Smooth muscle cell (in vitro differentiated cells): ENCODE measurements at regions not wholly inside any gene's neighbourhood (a gene's known extent, or its start where the extent isn't known, plus 50 kb on each side); places are given as distances from the start of the nearest gene placed in this dataset.

Source experiments
- DNase-seq: peaks from one replicate; lab custom pipeline; 2025; ENCODE audit not compliant: unreplicated experiment; lab: John Stamatoyannopoulos, UW
- H2AFZ ChIP-seq: fragments of 200-600 bp; sonication (generic); 2 replicates; pipeline ENCODE4 v1.6.0; 2016; ENCODE audit warnings: antibody characterized with exemption, low read depth, mild to moderate bottlenecking
- H3F3A ChIP-seq: fragments of 200-600 bp; sonication (generic); 2 replicates; pipeline ENCODE4 v1.6.0; 2017; ENCODE audit warnings: antibody characterized with exemption, low read depth
- H3K27ac ChIP-seq: fragments of 200-600 bp; sonication (generic); 2 replicates; pipeline ENCODE4 v1.5.1; 2016; ENCODE audit warnings: low read depth, mild to moderate bottlenecking
- H3K27me3 ChIP-seq: fragments of 200-600 bp; sonication (generic); 2 replicates; pipeline ENCODE4 v1.6.1; 2016; ENCODE audit warnings: low read depth, mild to moderate bottlenecking
- H3K36me3 ChIP-seq: fragments of 200-600 bp; sonication (generic); 2 replicates; pipeline ENCODE4 v1.5.1; 2016; ENCODE audit warnings: low read depth
- H3K4me1 ChIP-seq: fragments of 200-600 bp; sonication (generic); 2 replicates; pipeline ENCODE4 v1.5.1; 2016; ENCODE audit warnings: low read depth
- H3K4me2 ChIP-seq: fragments of 200-600 bp; sonication (generic); 2 replicates; pipeline ENCODE4 v1.6.0; 2016; ENCODE audit warnings: mild to moderate bottlenecking
- H3K4me3 ChIP-seq: fragments of 200-600 bp; sonication (generic); 2 replicates; pipeline ENCODE4 v1.5.1; 2016; ENCODE audit warnings: mild to moderate bottlenecking
- H3K79me2 ChIP-seq: fragments of 200-600 bp; sonication (generic); 2 replicates; pipeline ENCODE4 v1.6.0; 2016; ENCODE audit warnings: low read depth, mild to moderate bottlenecking
- H3K9ac ChIP-seq: fragments of 200-600 bp; sonication (generic); 2 replicates; pipeline ENCODE4 v1.6.0; 2016; ENCODE audit warnings: low read depth
- H3K9me3 ChIP-seq: fragments of 200-600 bp; sonication (generic); replicated peaks from 2 replicates; pipeline ENCODE4 v1.5.1; 2016; ENCODE audit warnings: low read depth
- H4K20me1 ChIP-seq: fragments of 200-600 bp; sonication (generic); 2 replicates; pipeline ENCODE4 v1.6.0; 2016; ENCODE audit warnings: low read depth
- WGBS: methylation state at CpG from one replicate; pipeline ENCODE4 v1.1.7; 2016; ENCODE audit warnings: low lambda C conversion rate; 5-methylcytosine and 5-hydroxymethylcytosine counted together
- TF ChIP-seq, protein P1 (sequence below): fragments of 200-600 bp; sonication (generic); IDR thresholded peaks from 2 replicates; pipeline ENCODE4 v1.5.1; 2017; ENCODE audit warnings: borderline replicate concordance, mild to moderate bottlenecking, antibody characterized with exemption; ENCODE audit not compliant: insufficient read depth, poor library complexity, severe bottlenecking

DNA sequence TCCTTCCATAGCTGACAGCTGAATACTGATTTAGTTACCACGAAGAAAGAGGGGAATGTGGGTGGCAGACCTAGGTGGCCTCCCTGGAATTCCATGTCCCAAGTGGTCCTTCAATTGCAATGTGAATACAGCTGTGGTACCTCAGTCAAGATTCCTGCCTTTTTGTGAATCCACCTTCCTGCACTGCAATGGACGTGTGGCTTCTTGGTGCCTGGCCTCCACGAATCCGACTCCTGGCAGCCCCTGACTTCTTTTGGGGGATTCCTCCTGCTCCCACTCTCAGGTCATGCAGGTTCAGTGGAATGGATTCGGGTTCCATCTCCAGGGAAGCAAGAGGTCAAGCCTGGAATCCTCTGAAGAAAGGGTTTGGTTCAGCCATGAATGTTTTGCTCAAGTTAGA, 117.8 kb downstream of the DACT2 start:
- no peak overlapping the region for H3K27ac ChIP-seq
- TF ChIP-seq, protein P1, sequence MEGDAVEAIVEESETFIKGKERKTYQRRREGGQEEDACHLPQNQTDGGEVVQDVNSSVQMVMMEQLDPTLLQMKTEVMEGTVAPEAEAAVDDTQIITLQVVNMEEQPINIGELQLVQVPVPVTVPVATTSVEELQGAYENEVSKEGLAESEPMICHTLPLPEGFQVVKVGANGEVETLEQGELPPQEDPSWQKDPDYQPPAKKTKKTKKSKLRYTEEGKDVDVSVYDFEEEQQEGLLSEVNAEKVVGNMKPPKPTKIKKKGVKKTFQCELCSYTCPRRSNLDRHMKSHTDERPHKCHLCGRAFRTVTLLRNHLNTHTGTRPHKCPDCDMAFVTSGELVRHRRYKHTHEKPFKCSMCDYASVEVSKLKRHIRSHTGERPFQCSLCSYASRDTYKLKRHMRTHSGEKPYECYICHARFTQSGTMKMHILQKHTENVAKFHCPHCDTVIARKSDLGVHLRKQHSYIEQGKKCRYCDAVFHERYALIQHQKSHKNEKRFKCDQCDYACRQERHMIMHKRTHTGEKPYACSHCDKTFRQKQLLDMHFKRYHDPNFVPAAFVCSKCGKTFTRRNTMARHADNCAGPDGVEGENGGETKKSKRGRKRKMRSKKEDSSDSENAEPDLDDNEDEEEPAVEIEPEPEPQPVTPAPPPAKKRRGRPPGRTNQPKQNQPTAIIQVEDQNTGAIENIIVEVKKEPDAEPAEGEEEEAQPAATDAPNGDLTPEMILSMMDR, result no peak
- no peaks in the 10 kb centered on the region for H3K79me2 ChIP-seq
- no peak for DNase-seq
- no peak overlapping the region for H3K4me3 ChIP-seq
- no peaks in the 10 kb centered on the region for H3K36me3 ChIP-seq
- H4K20me1 ChIP-seq, result no peaks in the 10 kb centered on the region
- no peaks in the 10 kb centered on the region for H3K27me3 ChIP-seq
- H3K9me3 ChIP-seq, result no peaks in the 10 kb centered on the region
- no peaks in the 10 kb centered on the region for H3K4me1 ChIP-seq
- no peak overlapping the region for H3K4me2 ChIP-seq
- no peak overlapping the region for H3K9ac ChIP-seq
- WGBS, result 85% methylated on average over 5 of the region's 5 CpGs
- H3F3A ChIP-seq, result no peaks in the 10 kb centered on the region
- no peak overlapping the region for H2AFZ ChIP-seq

DNA sequence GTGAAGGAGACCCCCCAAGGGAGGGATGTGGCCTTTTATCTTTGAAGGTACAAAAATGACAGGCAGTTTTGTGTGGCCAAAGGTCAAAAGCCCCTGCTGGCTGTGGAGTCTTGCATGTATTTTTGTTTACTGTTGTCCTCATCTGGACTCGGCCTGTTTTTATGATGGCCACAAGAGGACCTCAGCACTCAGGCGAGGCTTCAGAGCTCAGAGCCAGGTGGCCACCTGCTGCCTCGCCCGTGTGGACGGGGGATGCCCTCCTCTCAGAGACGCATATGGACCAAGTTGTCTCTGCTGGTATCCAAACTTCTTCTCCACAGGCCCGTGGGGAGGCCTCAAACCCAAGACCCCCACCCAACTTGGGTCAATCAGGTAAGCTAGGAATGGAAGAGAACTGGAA, 118.2 kb downstream of the DACT2 start:
- no peak overlapping the region for H3K4me3 ChIP-seq
- no peaks in the 10 kb centered on the region for H3K4me1 ChIP-seq
- TF ChIP-seq, protein P1, result no peak
- H4K20me1 ChIP-seq, result no peaks in the 10 kb centered on the region
- no peaks in the 10 kb centered on the region for H3K27me3 ChIP-seq
- no peaks in the 10 kb centered on the region for H3K9me3 ChIP-seq
- DNase-seq, result no peak
- no peak overlapping the region for H3K4me2 ChIP-seq
- WGBS, result 50% methylated on average over 7 of the region's 7 CpGs
- H3K27ac ChIP-seq, result no peak overlapping the region
- H3K9ac ChIP-seq, result no peak overlapping the region
- H2AFZ ChIP-seq, result no peak overlapping the region
- H3K36me3 ChIP-seq, result no peaks in the 10 kb centered on the region
- H3K79me2 ChIP-seq, result no peaks in the 10 kb centered on the region
- H3F3A ChIP-seq, result no peaks in the 10 kb centered on the region

DNA sequence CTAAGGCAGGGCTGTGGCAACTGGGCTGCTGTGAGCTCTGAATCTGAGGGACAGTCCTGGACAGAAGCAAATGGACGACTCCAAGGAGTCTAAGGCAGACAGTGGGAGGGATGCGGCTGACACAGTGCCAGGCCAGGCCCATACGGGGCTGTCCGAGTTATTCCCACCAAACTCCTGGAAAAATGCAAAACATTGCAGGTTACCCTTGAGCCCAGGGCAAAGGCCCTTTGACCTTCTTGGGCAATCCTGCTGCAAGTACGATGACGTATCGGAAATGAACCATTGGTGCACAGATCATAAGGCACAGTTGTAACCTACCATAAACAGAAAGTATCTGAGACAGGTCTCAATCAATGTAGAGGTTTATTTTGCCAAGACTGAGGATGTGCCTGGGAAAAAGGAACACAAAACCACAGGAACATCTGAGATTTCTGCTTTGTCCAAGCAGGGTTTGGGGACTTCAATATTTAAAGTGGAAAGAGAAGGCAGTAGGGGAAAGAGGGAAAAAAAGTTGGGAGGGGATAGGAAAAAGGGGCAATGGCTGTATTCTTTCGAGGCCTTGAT, 118.9 kb downstream of the DACT2 start:
- Histone ChIP-seq H3K4me1 (no peaks in the 10 kb centered on the region), H4K20me1 (no peaks in the 10 kb centered on the region), H3K27ac (no peak overlapping the region), H3F3A (no peaks in the 10 kb centered on the region), H3K4me3 (no peak overlapping the region), H3K9me3 (no peaks in the 10 kb centered on the region), H3K4me2 (no peak overlapping the region), H2AFZ (no peak overlapping the region), H3K79me2 (no peaks in the 10 kb centered on the region), H3K9ac (no peak overlapping the region), H3K27me3 (peaks cover 6% of the 10 kb centered on the region), H3K36me3 (no peaks in the 10 kb centered on the region)
- DNase-seq, result no peak
- 96% methylated on average over 8 of the region's 8 CpGs for WGBS
- TF ChIP-seq, protein P1, result no peak
